IMR-90 (cell line): ENCODE measurements at regions not wholly inside any gene's neighbourhood (a gene's known extent, or its start where the extent isn't known, plus 50 kb on each side); places are given as distances from the start of the nearest gene placed in this dataset.
"Not testable (repeated sequence)": the region's sequence is repeated elsewhere in the genome, so short reads cannot be mapped to it uniquely, and the experiment has no call there.

Experiments used
- ATAC-seq: fragments of 200-7000 bp; cut with Tn5 transposase; 2 replicates; pipeline ENCODE4 v1.9.1; 2020; ENCODE audit warnings: low read depth, mild to moderate bottlenecking, moderate library complexity
- BruUV-seq: library from RNA; stranded (reverse); fragments of 400-500 nt; replicated peaks from 2 replicates; lab custom pipeline; 2021; lab: Mats Ljungman, UMichigan
- CTCF ChIA-PET: fragments of 300-600 bp; formaldehyde crosslinking; extraction: SDS; loops from one replicate; lab custom pipeline; 2021; ENCODE audit warnings: antibody characterized with exemption; lab: Yijun Ruan, JAX
- POLR2A ChIA-PET: fragments of 300-600 bp; sonication (Branson Sonifier 250); formaldehyde crosslinking; loops from one replicate; lab custom pipeline; 2022; ENCODE audit warnings: antibody characterized with exemption; ENCODE audit not compliant: unreplicated experiment; lab: Charles Lee
- DNase-seq: peaks from one replicate; pipeline ENCODE4 v3.0.0; 2013
- H2AFZ ChIP-seq: replicated peaks from 2 replicates; pipeline ENCODE3; 2013; ENCODE audit warnings: low read length, mild to moderate bottlenecking; ENCODE audit not compliant: poor library complexity
- H2AK5ac ChIP-seq: 2 replicates; pipeline ENCODE4 v1.6.1; 2013; ENCODE audit warnings: low read depth, low read length, inconsistent platforms
- H2AK9ac ChIP-seq: replicated peaks from 2 replicates; pipeline ENCODE3; 2013; ENCODE audit warnings: mild to moderate bottlenecking, low read depth, low read length, moderate library complexity; ENCODE audit not compliant: poor library complexity
- H2BK120ac ChIP-seq: 2 replicates; pipeline ENCODE4 v1.6.1; 2013; ENCODE audit warnings: low read depth, low read length, inconsistent platforms
- H2BK15ac ChIP-seq: 3 replicates; pipeline ENCODE4 v1.6.1; 2013; ENCODE audit warnings: low read depth, low read length, inconsistent platforms
- H2BK20ac ChIP-seq: 2 replicates; pipeline ENCODE4 v1.6.1; 2013; ENCODE audit warnings: low read depth, mild to moderate bottlenecking, inconsistent platforms, low read length, moderate library complexity
- H2BK5ac ChIP-seq: 2 replicates; pipeline ENCODE4 v1.6.1; 2013; ENCODE audit warnings: mild to moderate bottlenecking, low read depth, low read length, inconsistent platforms; ENCODE audit not compliant: poor library complexity, severe bottlenecking
- H3K14ac ChIP-seq: replicated peaks from 2 replicates; pipeline ENCODE4 v1.6.1; 2013; ENCODE audit warnings: low read depth, low read length, inconsistent platforms
- H3K18ac ChIP-seq: 2 replicates; pipeline ENCODE4 v1.6.1; 2013; ENCODE audit warnings: low read depth, low read length, control low read depth
- H3K23ac ChIP-seq: 2 replicates; pipeline ENCODE4 v1.6.1; 2013; ENCODE audit warnings: low read depth, low read length, inconsistent platforms
- H3K27ac ChIP-seq: 2 replicates; pipeline ENCODE4 v1.5.1; 2013; ENCODE audit warnings: mild to moderate bottlenecking, control low read depth, low read length; ENCODE audit not compliant: insufficient read depth
- H3K27me3 ChIP-seq: 2 replicates; pipeline ENCODE4 v1.6.1; 2013; ENCODE audit warnings: low read length; ENCODE audit not compliant: control insufficient read depth, insufficient read depth
- H3K36me3 ChIP-seq: 2 replicates; pipeline ENCODE4 v1.6.1; 2013; ENCODE audit warnings: low read length, mixed read lengths; ENCODE audit not compliant: control insufficient read depth, insufficient read depth
- H3K4ac ChIP-seq: 2 replicates; pipeline ENCODE4 v1.6.1; 2013; ENCODE audit warnings: low read depth, low read length, inconsistent platforms
- H3K4me1 ChIP-seq: 2 replicates; pipeline ENCODE4 v1.6.1; 2013; ENCODE audit warnings: low read length, mixed read lengths; ENCODE audit not compliant: control insufficient read depth, insufficient read depth
- H3K4me2 ChIP-seq: 2 replicates; pipeline ENCODE4 v1.6.1; 2013; ENCODE audit warnings: low read depth, mild to moderate bottlenecking, control low read depth, low read length, moderate library complexity
- H3K4me3 ChIP-seq: 2 replicates; pipeline ENCODE4 v1.5.1; 2013; ENCODE audit warnings: low read depth, mild to moderate bottlenecking, control low read depth, low read length, moderate library complexity; ENCODE audit not compliant: insufficient read depth
- H3K56ac ChIP-seq: 2 replicates; pipeline ENCODE4 v1.6.1; 2013; ENCODE audit warnings: low read length, inconsistent platforms; ENCODE audit not compliant: insufficient read depth; ENCODE audit errors: extremely low read depth
- H3K79me1 ChIP-seq, 2 experiments: 2 replicates each; pipeline ENCODE4 v1.6.1; 2013; ENCODE audit warnings: low read length in 2 of 2, inconsistent platforms in 1 of 2, low read depth in 1 of 2
- H3K9ac ChIP-seq: 2 replicates; pipeline ENCODE4 v1.6.1; 2013; ENCODE audit warnings: low read depth, low read length, control low read depth
- H3K9me1 ChIP-seq: 2 replicates; pipeline ENCODE4 v1.6.1; 2013; ENCODE audit warnings: low read length, inconsistent platforms; ENCODE audit not compliant: insufficient read depth
- H3K9me3 ChIP-seq: 2 replicates; pipeline ENCODE4 v1.6.1; 2013; ENCODE audit warnings: low read length; ENCODE audit not compliant: control insufficient read depth, insufficient read depth
- H4K20me1 ChIP-seq: 2 replicates; pipeline ENCODE4 v1.6.1; 2013; ENCODE audit warnings: low read length, inconsistent platforms; ENCODE audit not compliant: insufficient read depth
- H4K5ac ChIP-seq: 2 replicates; pipeline ENCODE4 v1.6.1; 2013; ENCODE audit warnings: mild to moderate bottlenecking, low read depth, low read length, control low read depth
- H4K8ac ChIP-seq, 2 experiments: 2 replicates each; pipeline ENCODE4 v1.6.1; 2013; ENCODE audit warnings: low read depth in 2 of 2, low read length in 2 of 2, control low read depth in 1 of 2, inconsistent platforms in 1 of 2
- H4K91ac ChIP-seq: 2 replicates; pipeline ENCODE4 v1.6.1; 2013; ENCODE audit warnings: low read depth, low read length, inconsistent platforms; ENCODE audit not compliant: insufficient read depth
- WGBS, 2 experiments: methylation state at CpG; one replicate each; pipeline versions ENCODE4 v1.1.5 to v1.1.7; 2013; ENCODE audit warnings: missing lambda C conversion rate in 2 of 2; ENCODE audit not compliant: insufficient read length in 1 of 2; ENCODE audit errors: extremely low coverage in 2 of 2; 5-methylcytosine and 5-hydroxymethylcytosine counted together
- dilution Hi-C: fragments of 300-500 bp; cut with HindIII; formaldehyde crosslinking; loops from one replicate; pipeline ENCODE4 v1.14.3; 2018; ENCODE audit warnings: low sequenced_read_pairs; ENCODE audit not compliant: unreplicated experiment
- in situ Hi-C: fragments of 300-500 bp; cut with MboI; formaldehyde crosslinking; loops from 3 replicates; pipeline ENCODE4 v1.14.3; 2019; ENCODE audit warnings: low sequenced_read_pairs, inconsistent platforms, mixed read lengths
- intact Hi-C: fragments of 100-400 bp; cut with micrococcal nuclease; formaldehyde crosslinking; loops from 2 replicates; pipeline ENCODE4 v1.10.0; 2022

- H3K27me3 ChIP-seq, in situ Hi-C loops, H3K4me2 ChIP-seq, H3K4ac ChIP-seq, H2AK9ac ChIP-seq, H4K91ac ChIP-seq, H3K9ac ChIP-seq, H2BK20ac ChIP-seq, H2BK5ac ChIP-seq, ATAC-seq, H3K56ac ChIP-seq, DNase-seq, H2AK5ac ChIP-seq, H3K9me1 ChIP-seq, H3K4me1 ChIP-seq, H3K27ac ChIP-seq, H3K18ac ChIP-seq, H3K36me3 ChIP-seq, H4K5ac ChIP-seq, H2BK15ac ChIP-seq, CTCF ChIA-PET, BruUV-seq, dilution Hi-C loops, H4K8ac ChIP-seq, H2AFZ ChIP-seq, H3K23ac ChIP-seq, H3K9me3 ChIP-seq, intact Hi-C loops, POLR2A ChIA-PET, H3K14ac ChIP-seq, H2BK120ac ChIP-seq, H4K20me1 ChIP-seq, H3K4me3 ChIP-seq, H3K79me1 ChIP-seq: not testable (repeated sequence)
- WGBS, 2 experiments: 14% methylated on average over 2 of the region's 7 CpGs; no CpG with 5 or more reads in 1 of the 2 experiments
These were observed 211.2 kb upstream of the PKP2 start for GRCh38 chr12:33107827-33108226.
